ENCODE measurements at regions not wholly inside any gene's neighbourhood (a gene's known extent, or its start where the extent isn't known, plus 50 kb on each side); places are given as distances from the start of the nearest gene placed in this dataset.
"Not testable (repeated sequence)": the region's sequence is repeated elsewhere in the genome, so short reads cannot be mapped to it uniquely, and the experiment has no call there.

- TF ChIP-seq CTCF (IDR thresholded peaks at IDR 0.05): no peak
- Histone ChIP-seq H3K9me3 (peaks cover 0 to 38% (median 25%) of the 10 kb centered on the region in 3 donors), H3K27me3 (no peaks in the 10 kb centered on the region), H3K27ac (no peak overlapping the region), H3K4me1 (no peaks in the 10 kb centered on the region), H3K4me3 (no peak overlapping the region), H3K36me3 (no peaks in the 10 kb centered on the region)
- DNase-seq: no peak
- intact Hi-C loops (cut with DNase I; ENCODE audit: low total_unique reads): no loop called here
These were observed 160.8 kb downstream of the MATN1 start for GRCh38 chr1:30562559-30562958.

GRCh38 chr1:30551603-30552002, 171.8 kb downstream of the MATN1 start:
- peaks cover 0 to 2% (median 0%) of the 10 kb centered on the region in 3 donors for H3K9me3 ChIP-seq
- H3K36me3 ChIP-seq: no peaks in the 10 kb centered on the region
- no peaks in the 10 kb centered on the region for H3K4me1 ChIP-seq
- no peak for DNase-seq
- H3K27ac ChIP-seq: no peak overlapping the region
- H3K27me3 ChIP-seq: peaks cover 0 to 14% of the 10 kb centered on the region in 2 donors
- no peak for TF ChIP-seq CTCF (IDR thresholded peaks at IDR 0.05)
- intact Hi-C loops (cut with DNase I; ENCODE audit: low total_unique reads): no loop called here
- no peak overlapping the region for H3K4me3 ChIP-seq

- Histone ChIP-seq H3K36me3 (no peaks in the 10 kb centered on the region), H3K27ac (no peak overlapping the region), H3K9me3 (no peaks in the 10 kb centered on the region), H3K4me3 (no peak overlapping the region), H3K27me3 (peaks cover 0 to 14% of the 10 kb centered on the region in 2 donors), H3K4me1 (no peaks in the 10 kb centered on the region)
- intact Hi-C loops (cut with DNase I; ENCODE audit: low total_unique reads): no loop called here
- no peak for TF ChIP-seq CTCF (IDR thresholded peaks at IDR 0.05)
- DNase-seq: no peak
These were observed 172.8 kb downstream of the MATN1 start for GRCh38 chr1:30550365-30551220.

GRCh38 chr1:30549872-30550271, 173.5 kb downstream of the MATN1 start:
- intact Hi-C loops (cut with DNase I; ENCODE audit: low total_unique reads); DNase-seq; H3K27ac ChIP-seq; H3K36me3 ChIP-seq; H3K9me3 ChIP-seq; H3K4me1 ChIP-seq; H3K4me3 ChIP-seq: not testable (repeated sequence)
- H3K27me3 ChIP-seq: peaks cover 0 to 13% of the 10 kb centered on the region in 2 donors

- H3K27ac ChIP-seq: no peak overlapping the region
- no peaks in the 10 kb centered on the region for H3K9me3 ChIP-seq
- no peaks in the 10 kb centered on the region for H3K36me3 ChIP-seq
- peaks cover 0 to 9% of the 10 kb centered on the region in 2 donors for H3K27me3 ChIP-seq
- intact Hi-C loops (cut with DNase I; ENCODE audit: low total_unique reads): no loop called here
- no peak for DNase-seq
- no peaks in the 10 kb centered on the region for H3K4me1 ChIP-seq
- H3K4me3 ChIP-seq: no peak overlapping the region
- TF ChIP-seq CTCF (IDR thresholded peaks at IDR 0.05): no peak
These were observed 175.1 kb downstream of the MATN1 start for GRCh38 chr1:30548294-30548693.

- intact Hi-C loops (cut with DNase I; ENCODE audit: low total_unique reads); H3K9me3 ChIP-seq; H3K27me3 ChIP-seq; H3K27ac ChIP-seq; H3K4me3 ChIP-seq; DNase-seq; H3K4me1 ChIP-seq; H3K36me3 ChIP-seq: not testable (repeated sequence)
These were observed 176.1 kb downstream of the MATN1 start for GRCh38 chr1:30547326-30547725.

Measured in tibial artery (tissue), 4 donors.